Spleen (tissue), 7 donors: ENCODE measurements at regions not wholly inside any gene's neighbourhood (a gene's known extent, or its start where the extent isn't known, plus 50 kb on each side); places are given as distances from the start of the nearest gene placed in this dataset.

Source experiments
- POLR2AphosphoS5 ChIP-seq, 3 donors: sonication (generic); formaldehyde crosslinking; IDR thresholded peaks; one replicate each; pipeline ENCODE4 v1.5.1; 2017; ENCODE audit warnings: antibody characterized with exemption in 3 of 3
- TF ChIP-seq, protein P1 (sequence below), 11 experiments: fragments of 200-600 bp in 7 of 11; fragments of 450-650 bp in 4 of 11; sonication (generic) in 4 of 11; IDR thresholded peaks in 8 of 11; conservative IDR thresholded peaks in 3 of 11; 1 replicate in 7 of 11; 2 replicates in 4 of 11; pipeline versions ENCODE4 v1.4.0 to v1.8.0; 2016 to 2021; ENCODE audit warnings: antibody characterized with exemption in 11 of 11, inconsistent platforms in 4 of 11, mild to moderate bottlenecking in 1 of 11
- donor health status: DM: no; HTN: no; CAD: no; lungs with moderate emphysema.
- donor health status: DM: no; HTN: no; CAD: no.
- donor health status: DM: no; HTN: no; CAD: no.

DNA sequence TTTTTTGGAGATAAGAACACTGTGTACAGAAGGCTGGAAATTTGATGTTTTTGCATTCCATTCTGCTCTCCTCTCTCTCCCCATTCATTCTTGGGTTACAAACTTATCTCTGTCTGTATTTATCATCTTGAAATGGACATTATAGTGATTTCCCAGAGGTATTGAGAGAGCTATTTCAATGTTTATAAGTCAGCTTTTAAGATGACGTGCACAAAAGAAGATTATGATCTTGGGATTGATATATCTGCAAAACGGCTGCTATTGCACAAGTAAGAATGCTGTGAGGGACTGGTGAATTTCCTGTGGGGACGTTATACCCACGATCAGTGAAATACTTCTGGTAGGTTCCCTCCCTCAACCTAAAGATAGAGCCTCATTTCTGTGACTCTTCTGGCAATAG, 61.0 kb upstream of the DTNA start:
- TF ChIP-seq, protein P1, sequence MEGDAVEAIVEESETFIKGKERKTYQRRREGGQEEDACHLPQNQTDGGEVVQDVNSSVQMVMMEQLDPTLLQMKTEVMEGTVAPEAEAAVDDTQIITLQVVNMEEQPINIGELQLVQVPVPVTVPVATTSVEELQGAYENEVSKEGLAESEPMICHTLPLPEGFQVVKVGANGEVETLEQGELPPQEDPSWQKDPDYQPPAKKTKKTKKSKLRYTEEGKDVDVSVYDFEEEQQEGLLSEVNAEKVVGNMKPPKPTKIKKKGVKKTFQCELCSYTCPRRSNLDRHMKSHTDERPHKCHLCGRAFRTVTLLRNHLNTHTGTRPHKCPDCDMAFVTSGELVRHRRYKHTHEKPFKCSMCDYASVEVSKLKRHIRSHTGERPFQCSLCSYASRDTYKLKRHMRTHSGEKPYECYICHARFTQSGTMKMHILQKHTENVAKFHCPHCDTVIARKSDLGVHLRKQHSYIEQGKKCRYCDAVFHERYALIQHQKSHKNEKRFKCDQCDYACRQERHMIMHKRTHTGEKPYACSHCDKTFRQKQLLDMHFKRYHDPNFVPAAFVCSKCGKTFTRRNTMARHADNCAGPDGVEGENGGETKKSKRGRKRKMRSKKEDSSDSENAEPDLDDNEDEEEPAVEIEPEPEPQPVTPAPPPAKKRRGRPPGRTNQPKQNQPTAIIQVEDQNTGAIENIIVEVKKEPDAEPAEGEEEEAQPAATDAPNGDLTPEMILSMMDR (IDR thresholded peaks at IDR 0.05 in 8 of 11, conservative IDR thresholded peaks at IDR 0.05 in 3 of 11), result no peak
- TF ChIP-seq POLR2AphosphoS5 (IDR thresholded peaks at IDR 0.05), result no peak
